Astrocyte (in vitro differentiated cells and primary cell): ENCODE measurements at regions not wholly inside any gene's neighbourhood (a gene's known extent, or its start where the extent isn't known, plus 50 kb on each side); places are given as distances from the start of the nearest gene placed in this dataset.

Experiments used
- DNase-seq: peaks from one replicate; pipeline ENCODE4 v3.0.0-alpha.2; 2010; ENCODE audit warnings: low read depth
- FAIRE-seq: peaks from 2 replicates; lab custom pipeline; 2011; peaks lifted over from hg19 to GRCh38; lab: Jason Lieb, UNC
- H2AFZ ChIP-seq: 2 replicates; pipeline ENCODE4 v1.6.0; 2012; ENCODE audit warnings: low read depth, low read length, inconsistent platforms
- H3K27ac ChIP-seq: 2 replicates; pipeline ENCODE4 v1.5.1; 2011; ENCODE audit warnings: low read depth, low read length, inconsistent platforms
- H3K27me3 ChIP-seq: 2 replicates; pipeline ENCODE4 v1.6.0; 2011; ENCODE audit warnings: low read length, inconsistent platforms; ENCODE audit not compliant: insufficient read depth
- H3K36me3 ChIP-seq: 2 replicates; pipeline ENCODE4 v1.5.1; 2011; ENCODE audit warnings: low read length, inconsistent platforms; ENCODE audit not compliant: insufficient read depth
- H3K4me1 ChIP-seq: 2 replicates; pipeline ENCODE4 v1.5.1; 2011; ENCODE audit warnings: low read length, inconsistent platforms; ENCODE audit not compliant: insufficient read depth
- H3K4me2 ChIP-seq: 2 replicates; pipeline ENCODE4 v1.6.0; 2012; ENCODE audit warnings: low read length, inconsistent platforms
- H3K4me3 ChIP-seq: 2 replicates; pipeline ENCODE4 v1.5.1; 2011; ENCODE audit warnings: low read depth, mild to moderate bottlenecking, low read length, inconsistent platforms; ENCODE audit not compliant: insufficient read depth
- H3K79me2 ChIP-seq: 2 replicates; pipeline ENCODE4 v1.6.0; 2012; ENCODE audit warnings: mild to moderate bottlenecking, low read length, inconsistent platforms; ENCODE audit not compliant: insufficient read depth
- H3K9ac ChIP-seq: 2 replicates; pipeline ENCODE4 v1.6.0; 2012; ENCODE audit warnings: mild to moderate bottlenecking, low read length, inconsistent platforms
- H3K9me3 ChIP-seq: 2 replicates; pipeline ENCODE4 v1.5.1; 2012; ENCODE audit warnings: low read depth, mild to moderate bottlenecking, low read length, inconsistent platforms; ENCODE audit not compliant: insufficient read depth
- H4K20me1 ChIP-seq: 2 replicates; pipeline ENCODE4 v1.6.0; 2012; ENCODE audit warnings: low read length, inconsistent platforms; ENCODE audit not compliant: insufficient read depth
- H3K27ac Mint-ChIP-seq: one replicate; pipeline ENCODE4 v1.8.0; 2021; ENCODE audit warnings: mild to moderate bottlenecking, mixed read lengths; ENCODE audit not compliant: unreplicated experiment
- H3K27me3 Mint-ChIP-seq: one replicate; pipeline ENCODE4 v1.8.0; 2021; ENCODE audit warnings: low read depth, mixed read lengths; ENCODE audit not compliant: unreplicated experiment
- H3K36me3 Mint-ChIP-seq: one replicate; pipeline ENCODE4 v1.8.0; 2021; ENCODE audit warnings: low read depth, mixed read lengths; ENCODE audit not compliant: unreplicated experiment
- H3K4me1 Mint-ChIP-seq: one replicate; pipeline ENCODE4 v1.8.0; 2021; ENCODE audit warnings: low read depth, mixed read lengths; ENCODE audit not compliant: unreplicated experiment
- H3K4me3 Mint-ChIP-seq: one replicate; pipeline ENCODE4 v1.8.0; 2021; ENCODE audit warnings: mild to moderate bottlenecking, moderate library complexity, mixed read lengths; ENCODE audit not compliant: unreplicated experiment
- H3K9me3 Mint-ChIP-seq: one replicate; pipeline ENCODE4 v1.8.0; 2021; ENCODE audit warnings: mild to moderate bottlenecking, mixed read lengths; ENCODE audit not compliant: unreplicated experiment
- EZH2 ChIP-seq: IDR thresholded peaks from 2 replicates; pipeline ENCODE4 v1.6.1; 2012; ENCODE audit warnings: mild to moderate bottlenecking, low read length, inconsistent platforms; ENCODE audit not compliant: insufficient read depth
- TF ChIP-seq, protein P1 (sequence below): IDR thresholded peaks from 2 replicates; pipeline ENCODE4 v1.5.1; 2011; ENCODE audit warnings: low read depth, mild to moderate bottlenecking, inconsistent platforms, low read length, moderate library complexity; ENCODE audit not compliant: insufficient read depth

DNA sequence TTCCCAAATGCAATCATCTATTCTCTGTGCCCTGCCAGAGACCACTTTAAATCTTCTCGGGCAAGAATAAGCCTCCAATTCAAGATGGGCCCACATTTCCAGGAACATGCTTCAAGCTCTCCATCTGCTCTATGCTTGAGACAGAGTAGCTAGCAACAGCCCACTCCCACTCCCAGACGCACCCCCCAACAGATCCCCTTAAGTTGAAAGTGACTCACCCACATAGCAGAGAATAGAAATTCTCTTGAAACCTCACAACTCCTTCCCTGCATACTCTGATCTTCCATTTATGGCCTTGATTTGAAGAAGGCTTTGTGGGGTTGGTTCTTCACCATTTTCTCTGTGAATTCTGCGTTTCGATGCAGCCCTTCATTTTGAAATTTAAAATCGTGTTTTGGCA lies 604.0 kb downstream of the INHBA start:
- Histone ChIP-seq H3K27me3 (no peaks in the 10 kb centered on the region), H3K79me2 (no peaks in the 10 kb centered on the region), H3K36me3 (no peaks in the 10 kb centered on the region), H3K9ac (peak overlapping the region; percentile 88), H2AFZ (no peak overlapping the region), H4K20me1 (no peaks in the 10 kb centered on the region), H3K4me1 (peaks cover 27% of the 10 kb centered on the region), H3K4me3 (no peak overlapping the region), H3K9me3 (no peaks in the 10 kb centered on the region), H3K27ac (peak overlapping the region; percentile 99), H3K4me2 (no peak overlapping the region)
- FAIRE-seq (no peak), DNase-seq (peak; percentile 61)
- Mint-ChIP-seq H3K9me3 (no peaks in the 10 kb centered on the region), H3K27me3 (no peaks in the 10 kb centered on the region), H3K4me1 (peaks cover 20% of the 10 kb centered on the region), H3K27ac (no peak overlapping the region), H3K4me3 (no peak overlapping the region), H3K36me3 (no peaks in the 10 kb centered on the region)
- no peak for TF ChIP-seq EZH2
- TF ChIP-seq, protein P1, sequence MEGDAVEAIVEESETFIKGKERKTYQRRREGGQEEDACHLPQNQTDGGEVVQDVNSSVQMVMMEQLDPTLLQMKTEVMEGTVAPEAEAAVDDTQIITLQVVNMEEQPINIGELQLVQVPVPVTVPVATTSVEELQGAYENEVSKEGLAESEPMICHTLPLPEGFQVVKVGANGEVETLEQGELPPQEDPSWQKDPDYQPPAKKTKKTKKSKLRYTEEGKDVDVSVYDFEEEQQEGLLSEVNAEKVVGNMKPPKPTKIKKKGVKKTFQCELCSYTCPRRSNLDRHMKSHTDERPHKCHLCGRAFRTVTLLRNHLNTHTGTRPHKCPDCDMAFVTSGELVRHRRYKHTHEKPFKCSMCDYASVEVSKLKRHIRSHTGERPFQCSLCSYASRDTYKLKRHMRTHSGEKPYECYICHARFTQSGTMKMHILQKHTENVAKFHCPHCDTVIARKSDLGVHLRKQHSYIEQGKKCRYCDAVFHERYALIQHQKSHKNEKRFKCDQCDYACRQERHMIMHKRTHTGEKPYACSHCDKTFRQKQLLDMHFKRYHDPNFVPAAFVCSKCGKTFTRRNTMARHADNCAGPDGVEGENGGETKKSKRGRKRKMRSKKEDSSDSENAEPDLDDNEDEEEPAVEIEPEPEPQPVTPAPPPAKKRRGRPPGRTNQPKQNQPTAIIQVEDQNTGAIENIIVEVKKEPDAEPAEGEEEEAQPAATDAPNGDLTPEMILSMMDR, result no peak

GRCh38 chr7:41098402-41098801 lies 604.5 kb downstream of the INHBA start:
- Histone ChIP-seq H3K9me3 (no peaks in the 10 kb centered on the region), H3K79me2 (no peaks in the 10 kb centered on the region), H3K27ac (peak overlapping the region; percentile 99), H3K36me3 (no peaks in the 10 kb centered on the region), H2AFZ (no peak overlapping the region), H3K27me3 (no peaks in the 10 kb centered on the region), H3K4me3 (no peak overlapping the region), H3K9ac (peak overlapping the region; percentile 88), H3K4me1 (peaks cover 27% of the 10 kb centered on the region), H3K4me2 (no peak overlapping the region), H4K20me1 (no peaks in the 10 kb centered on the region)
- H3K4me3 Mint-ChIP-seq, result no peak overlapping the region
- no peak overlapping the region for H3K27ac Mint-ChIP-seq
- peak; percentile 26 for DNase-seq
- no peaks in the 10 kb centered on the region for H3K9me3 Mint-ChIP-seq
- H3K4me1 Mint-ChIP-seq, result peaks cover 16% of the 10 kb centered on the region
- no peaks in the 10 kb centered on the region for H3K36me3 Mint-ChIP-seq
- TF ChIP-seq EZH2, result no peak
- TF ChIP-seq, protein P1, result no peak
- no peaks in the 10 kb centered on the region for H3K27me3 Mint-ChIP-seq
- FAIRE-seq, result peak; percentile 43

- Histone ChIP-seq H3K9ac (peak overlapping the region; percentile 88), H2AFZ (peak overlapping the region; percentile 20), H3K36me3 (no peaks in the 10 kb centered on the region), H3K4me2 (peak overlapping the region; percentile 67), H3K4me3 (no peak overlapping the region), H3K27me3 (no peaks in the 10 kb centered on the region), H3K9me3 (no peaks in the 10 kb centered on the region), H4K20me1 (no peaks in the 10 kb centered on the region), H3K79me2 (no peaks in the 10 kb centered on the region), H3K27ac (peak overlapping the region; percentile 99), H3K4me1 (peaks cover 27% of the 10 kb centered on the region)
- H3K9me3 Mint-ChIP-seq, result no peaks in the 10 kb centered on the region
- peaks cover 20% of the 10 kb centered on the region for H3K4me1 Mint-ChIP-seq
- H3K27ac Mint-ChIP-seq, result no peak overlapping the region
- H3K36me3 Mint-ChIP-seq, result no peaks in the 10 kb centered on the region
- no peak overlapping the region for H3K4me3 Mint-ChIP-seq
- DNase-seq, result peak; percentile 99
- no peak for TF ChIP-seq EZH2
- TF ChIP-seq, protein P1, result no peak
- no peaks in the 10 kb centered on the region for H3K27me3 Mint-ChIP-seq
- FAIRE-seq, result peak; percentile 64
Observed at GRCh38 chr7:41097501-41097900, 605.4 kb downstream of the INHBA start.
